Upper lobe of right lung (tissue), 1 donor: ENCODE measurements at regions not wholly inside any gene's neighbourhood (a gene's known extent, or its start where the extent isn't known, plus 50 kb on each side); places are given as distances from the start of the nearest gene placed in this dataset.

ENCODE experiments used
- ATAC-seq: fragments of 200-7000 bp; cut with Tn5 transposase; one replicate; pipeline ENCODE4 v1.9.1; 2020; ENCODE audit warnings: mild to moderate bottlenecking, moderate library complexity
- DNase-seq: peaks from one replicate; pipeline ENCODE4 v3.0.0-alpha.2; 2020
- H3K27ac ChIP-seq: fragments of 200-600 bp; one replicate; pipeline ENCODE4 v1.8.0; 2022
- H3K27me3 ChIP-seq: fragments of 200-600 bp; one replicate; pipeline ENCODE4 v1.8.0; 2022; ENCODE audit warnings: mild to moderate bottlenecking
- H3K36me3 ChIP-seq: fragments of 200-600 bp; one replicate; pipeline ENCODE4 v1.8.0; 2022
- H3K4me1 ChIP-seq: fragments of 200-600 bp; one replicate; pipeline ENCODE4 v1.8.0; 2022
- H3K4me3 ChIP-seq: fragments of 200-600 bp; one replicate; pipeline ENCODE4 v1.8.0; 2022; ENCODE audit warnings: mild to moderate bottlenecking
- H3K9me3 ChIP-seq: fragments of 200-600 bp; one replicate; pipeline ENCODE4 v1.8.0; 2022
- CTCF ChIP-seq: fragments of 200-600 bp; IDR thresholded peaks from one replicate; pipeline ENCODE4 v1.8.0; 2022; ENCODE audit warnings: antibody characterized with exemption
- intact Hi-C: fragments of 100-400 bp; cut with DNase I; formaldehyde crosslinking; loops from one replicate; pipeline ENCODE4 v1.11.0; 2022
- donor health status: DM: no; HTN: yes; CAD: no; lungs with severe emphysema.

- Histone ChIP-seq H3K27ac (peak overlapping the region; percentile 58), H3K4me1 (peaks cover 25% of the 10 kb centered on the region), H3K36me3 (no peaks in the 10 kb centered on the region), H3K4me3 (no peak overlapping the region), H3K9me3 (no peaks in the 10 kb centered on the region), H3K27me3 (no peaks in the 10 kb centered on the region)
- intact Hi-C loops: no loop called here
- ATAC-seq (no peak), DNase-seq (no peak)
- no peak for TF ChIP-seq CTCF
These were observed 122.1 kb upstream of the PHACTR1 start for GRCh38 chr6:12594530-12594893.

- Histone ChIP-seq H3K36me3 (no peaks in the 10 kb centered on the region), H3K4me1 (peaks cover 25% of the 10 kb centered on the region), H3K4me3 (no peak overlapping the region), H3K9me3 (no peaks in the 10 kb centered on the region), H3K27me3 (no peaks in the 10 kb centered on the region), H3K27ac (no peak overlapping the region)
- intact Hi-C loops: no loop called here
- DNase-seq: no peak
- no peak for TF ChIP-seq CTCF
- ATAC-seq: peak; percentile 6
These were observed 121.3 kb upstream of the PHACTR1 start for GRCh38 chr6:12595161-12595811.

GRCh38 chr6:12596731-12597130, 119.8 kb upstream of the PHACTR1 start:
- Histone ChIP-seq H3K27me3 (no peaks in the 10 kb centered on the region), H3K36me3 (no peaks in the 10 kb centered on the region), H3K27ac (no peak overlapping the region), H3K4me1 (peaks cover 25% of the 10 kb centered on the region), H3K9me3 (no peaks in the 10 kb centered on the region), H3K4me3 (no peak overlapping the region)
- intact Hi-C loops: no loop called here
- DNase-seq (no peak), ATAC-seq (no peak)
- no peak for TF ChIP-seq CTCF

- Histone ChIP-seq H3K27me3 (no peaks in the 10 kb centered on the region), H3K36me3 (no peaks in the 10 kb centered on the region), H3K9me3 (no peaks in the 10 kb centered on the region), H3K4me3 (no peak overlapping the region), H3K27ac (no peak overlapping the region), H3K4me1 (peaks cover 16% of the 10 kb centered on the region)
- ATAC-seq: no peak
- DNase-seq: no peak
- no peak for TF ChIP-seq CTCF
- intact Hi-C loops: no loop called here
These were observed 117.6 kb upstream of the PHACTR1 start for GRCh38 chr6:12598919-12599318.

- no peak overlapping the region for H3K27ac ChIP-seq
- no peak for TF ChIP-seq CTCF
- H3K9me3 ChIP-seq: no peaks in the 10 kb centered on the region
- no peaks in the 10 kb centered on the region for H3K4me1 ChIP-seq
- DNase-seq: no peak
- no peak overlapping the region for H3K4me3 ChIP-seq
- intact Hi-C loops: loop anchor here (10.0 kb wide), 2 partner anchors 317 to 1017 kb away; no protein-coding TSS in a partner anchor
- no peaks in the 10 kb centered on the region for H3K27me3 ChIP-seq
- H3K36me3 ChIP-seq: no peaks in the 10 kb centered on the region
- ATAC-seq: no peak
These were observed 114.7 kb upstream of the PHACTR1 start for GRCh38 chr6:12601881-12602280.

GRCh38 chr6:12602342-12602741, 114.2 kb upstream of the PHACTR1 start:
- ATAC-seq: no peak
- Histone ChIP-seq H3K4me1 (no peaks in the 10 kb centered on the region), H3K27me3 (no peaks in the 10 kb centered on the region), H3K36me3 (no peaks in the 10 kb centered on the region), H3K9me3 (no peaks in the 10 kb centered on the region), H3K4me3 (no peak overlapping the region), H3K27ac (no peak overlapping the region)
- intact Hi-C loops: loop anchor here (10.0 kb wide), 2 partner anchors 318 to 1018 kb away; no protein-coding TSS in a partner anchor
- TF ChIP-seq CTCF: no peak
- DNase-seq: no peak
